Keratinocyte (primary cell): ENCODE measurements at regions not wholly inside any gene's neighbourhood (a gene's known extent, or its start where the extent isn't known, plus 50 kb on each side); places are given as distances from the start of the nearest gene placed in this dataset.

Experiments
- CTCF ChIP-seq, 3 experiments: IDR thresholded peaks in 1 of 3; conservative IDR thresholded peaks in 1 of 3; optimal IDR thresholded peaks in 1 of 3; 2 replicates in 2 of 3; 3 replicates in 1 of 3; pipeline versions ENCODE3 to v1.5.1; 2011; ENCODE audit warnings: low read length in 3 of 3, mild to moderate bottlenecking in 3 of 3, moderate library complexity in 2 of 3, control low read depth in 1 of 3, inconsistent platforms in 1 of 3; ENCODE audit not compliant: insufficient read depth in 2 of 3; ENCODE audit errors: extremely low read depth in 1 of 3
- EZH2 ChIP-seq: IDR thresholded peaks from one replicate; pipeline ENCODE4 v1.6.1; 2012; ENCODE audit warnings: inconsistent platforms, mild to moderate bottlenecking, low read length, moderate library complexity

DNA sequence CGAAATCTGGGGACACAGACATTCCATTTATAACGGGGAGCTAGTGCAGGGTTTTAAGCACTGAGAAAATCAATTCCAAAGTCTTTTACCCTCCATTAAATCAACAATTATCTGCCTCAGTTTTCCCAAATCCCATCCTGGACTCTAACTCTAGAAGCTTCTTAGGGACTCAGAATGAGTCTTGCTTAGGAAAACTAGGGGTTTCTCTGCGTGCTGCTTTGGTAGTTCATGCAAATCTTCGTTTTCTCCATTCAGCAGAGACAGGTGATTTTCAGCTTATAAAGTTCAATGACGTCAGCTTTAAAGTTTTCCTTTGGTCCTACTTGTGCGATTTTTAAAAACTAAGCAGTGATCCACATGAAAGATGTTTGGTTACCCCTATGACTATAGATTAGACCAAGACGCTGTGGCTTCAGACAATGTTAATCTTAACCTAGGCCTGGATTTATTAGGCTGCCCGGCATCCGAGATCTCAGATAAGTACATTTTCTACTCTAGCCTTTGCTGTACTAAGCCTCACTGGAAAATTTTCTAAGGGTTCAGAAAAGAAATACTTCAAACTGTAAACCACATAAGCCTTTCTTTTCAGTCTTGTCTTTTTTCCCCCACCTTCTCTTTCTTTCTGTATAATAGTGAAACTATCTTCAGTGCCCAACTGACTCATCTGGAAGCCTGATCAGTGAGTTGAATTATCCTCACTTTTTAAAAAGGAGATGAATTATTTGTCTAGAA, 121.4 kb upstream of the GATB start:
- no peak for TF ChIP-seq CTCF (optimal IDR thresholded peaks at IDR 0.05 in 1 of 3, IDR thresholded peaks at IDR 0.05 in 1 of 3, conservative IDR thresholded peaks at IDR 0.05 in 1 of 3; ENCODE audit: extremely low read depth in 1 of 3, insufficient read depth in 2 of 3, low read length in 3 of 3)
- no peak for TF ChIP-seq EZH2
